HepG2 (cell line): ENCODE measurements at regions not wholly inside any gene's neighbourhood (a gene's known extent, or its start where the extent isn't known, plus 50 kb on each side); places are given as distances from the start of the nearest gene placed in this dataset.

ENCODE experiments used
- ATAC-seq: fragments of 200-7000 bp; cut with Tn5 transposase; 3 replicates; pipeline ENCODE4 v1.9.1; 2020; ENCODE audit warnings: mild to moderate bottlenecking, moderate library complexity
- BruUV-seq: library from RNA; stranded (reverse); fragments of 400-500 nt; replicated peaks from 2 replicates; lab custom pipeline; 2021; lab: Mats Ljungman, UMichigan
- CTCF ChIA-PET: fragments of 300-600 bp; formaldehyde crosslinking; extraction: SDS; loops from one replicate; lab custom pipeline; 2021; ENCODE audit warnings: low total read pairs, inconsistent platforms, low intra/inter-chr PET ratio; lab: Yijun Ruan, JAX
- POLR2A ChIA-PET: fragments of 350-600 bp; sonication (Branson Sonifier 250); formaldehyde crosslinking; loops from one replicate; lab custom pipeline; 2020; ENCODE audit warnings: antibody characterized with exemption, inconsistent platforms; lab: Yijun Ruan, JAX
- DNase-seq: peaks from one replicate; pipeline ENCODE4 v3.0.0-alpha.2; 2015; ENCODE audit warnings: low spot score
- FAIRE-seq: peaks from 3 replicates; lab custom pipeline; 2011; peaks lifted over from hg19 to GRCh38; lab: Jason Lieb, UNC
- H2AFZ ChIP-seq: one replicate; pipeline ENCODE4 v1.6.1; 2011; ENCODE audit warnings: low read length, inconsistent platforms
- H3K27ac ChIP-seq: fragments of 300-600 bp; 3 replicates; pipeline ENCODE4 v1.8.0; 2011; ENCODE audit warnings: mixed run types, mild to moderate bottlenecking, mixed read lengths, low read length, inconsistent platforms; ENCODE audit not compliant: insufficient read depth; ENCODE audit errors: extremely low read length
- H3K27me3 ChIP-seq, 2 experiments: fragments of 200-600 bp in 1 of 2; 2 replicates in 1 of 2; 3 replicates in 1 of 2; pipeline versions ENCODE4 v1.6.0 to v1.8.0; 2011; ENCODE audit warnings: low read length in 2 of 2, mild to moderate bottlenecking in 2 of 2, moderate library complexity in 2 of 2, inconsistent platforms in 1 of 2; ENCODE audit not compliant: insufficient read depth in 2 of 2, control insufficient read depth in 1 of 2
- H3K36me3 ChIP-seq, 2 experiments: fragments of 200-600 bp in 1 of 2; replicated peaks in 1 of 2; 2 replicates in 1 of 2; 3 replicates in 1 of 2; pipeline versions ENCODE4 v1.5.1 to v1.8.0; 2011; ENCODE audit warnings: low read length in 2 of 2, inconsistent platforms in 1 of 2; ENCODE audit not compliant: insufficient read depth in 2 of 2, control insufficient read depth in 1 of 2
- H3K4me1 ChIP-seq: 2 replicates; pipeline ENCODE4 v1.5.1; 2012; ENCODE audit warnings: low read length, inconsistent platforms; ENCODE audit not compliant: insufficient read depth
- H3K4me2 ChIP-seq: 2 replicates; pipeline ENCODE4 v1.6.0; 2011; ENCODE audit warnings: low read depth, low read length, inconsistent platforms
- H3K4me3 ChIP-seq, 3 experiments: fragments of 200-600 bp in 1 of 3; sonication (generic), shearing (Covaris generic) in 1 of 3; replicated peaks in 1 of 3; 2 replicates each; pipeline ENCODE4 v1.5.1; 2011 to 2016; ENCODE audit warnings: low read length in 3 of 3, inconsistent platforms in 2 of 3, low read depth in 2 of 3, mild to moderate bottlenecking in 2 of 3, control low read depth in 1 of 3, mixed read lengths in 1 of 3; ENCODE audit not compliant: insufficient read depth in 1 of 3
- H3K79me2 ChIP-seq: one replicate; pipeline ENCODE4 v1.6.1; 2011; ENCODE audit warnings: low read length, inconsistent platforms; ENCODE audit not compliant: insufficient read depth
- H3K9ac ChIP-seq: 2 replicates; pipeline ENCODE4 v1.6.0; 2011; ENCODE audit warnings: mild to moderate bottlenecking, low read depth, low read length, inconsistent platforms; ENCODE audit not compliant: insufficient read depth
- H3K9me3 ChIP-seq: 2 replicates; pipeline ENCODE4 v1.5.1; 2012; ENCODE audit warnings: mild to moderate bottlenecking, low read length
- H4K20me1 ChIP-seq: 2 replicates; pipeline ENCODE4 v1.6.0; 2011; ENCODE audit warnings: inconsistent platforms, mild to moderate bottlenecking, low read length, moderate library complexity; ENCODE audit not compliant: insufficient read depth
- ATRX ChIP-seq: sonication (generic); formaldehyde crosslinking; IDR thresholded peaks from 2 replicates; pipeline ENCODE4 v1.4.0; 2020; ENCODE audit warnings: missing genetic modification reagents, borderline replicate concordance
- MEIS2 ChIP-seq: sonication (generic); formaldehyde crosslinking; IDR thresholded peaks from 2 replicates; pipeline ENCODE4 v1.9.0; 2021; ENCODE audit warnings: mild to moderate bottlenecking, missing genetic modification reagents
- NFATC3 ChIP-seq: sonication (generic); formaldehyde crosslinking; IDR thresholded peaks from 2 replicates; pipeline ENCODE4 v1.5.1; 2020; ENCODE audit warnings: mild to moderate bottlenecking, missing genetic modification reagents
- SAP130 ChIP-seq: IDR thresholded peaks from 2 replicates; pipeline ENCODE4 v1.6.1; 2016; ENCODE audit warnings: low read depth
- TCF12 ChIP-seq, 2 experiments: fragments of 450-650 bp in 1 of 2; sonication (generic) in 1 of 2; formaldehyde crosslinking in 1 of 2; IDR thresholded peaks; 2 replicates each; pipeline versions ENCODE4 v1.6.1 to v1.8.0; 2017 to 2022; ENCODE audit warnings: antibody characterized with exemption in 1 of 2, mild to moderate bottlenecking in 1 of 2, missing genetic modification reagents in 1 of 2, moderate library complexity in 1 of 2
- ZBTB3 ChIP-seq: sonication (generic); formaldehyde crosslinking; IDR thresholded peaks from 2 replicates; pipeline ENCODE4 v1.4.0; 2020; ENCODE audit warnings: low read depth, mild to moderate bottlenecking, moderate library complexity, missing genetic modification reagents, borderline replicate concordance
- ZNF136 ChIP-seq: sonication (generic); formaldehyde crosslinking; IDR thresholded peaks from 2 replicates; pipeline ENCODE4 v1.8.1; 2022; ENCODE audit warnings: low read depth, mild to moderate bottlenecking, moderate library complexity, missing genetic modification reagents
- ZNF253 ChIP-seq: sonication (generic); formaldehyde crosslinking; IDR thresholded peaks from 2 replicates; pipeline ENCODE4 v1.8.0; 2022; ENCODE audit warnings: mild to moderate bottlenecking, missing genetic modification reagents, borderline replicate concordance
- ZNF7 ChIP-seq: IDR thresholded peaks from 2 replicates; pipeline ENCODE4 v1.6.1; 2016; ENCODE audit warnings: missing biosample characterization, missing genetic modification reagents
- WGBS: methylation state at CpG from one replicate; pipeline ENCODE4 v1.1.6; 2017; ENCODE audit warnings: low lambda C conversion rate; 5-methylcytosine and 5-hydroxymethylcytosine counted together
- in situ Hi-C: cut with HindIII; loops from 2 replicates; pipeline ENCODE4 v1.10.0; 2017; ENCODE audit warnings: low pct_unique_long_range_greater_than_20kb; ENCODE audit not compliant: extremely low pct_ligation_motif_present
- intact Hi-C: fragments of 100-400 bp; cut with micrococcal nuclease; formaldehyde crosslinking; loops from one replicate; pipeline ENCODE4 v1.10.0; 2022; ENCODE audit not compliant: unreplicated experiment
- TF ChIP-seq, protein P1 (sequence below): sonication (generic); formaldehyde crosslinking; IDR thresholded peaks from 2 replicates; pipeline ENCODE4 v1.4.0; 2020; ENCODE audit warnings: missing genetic modification reagents
- TF ChIP-seq, protein P2 (sequence below): fragments of 450-650 bp; IDR thresholded peaks from 2 replicates; pipeline ENCODE4 v1.6.1; 2016

DNA sequence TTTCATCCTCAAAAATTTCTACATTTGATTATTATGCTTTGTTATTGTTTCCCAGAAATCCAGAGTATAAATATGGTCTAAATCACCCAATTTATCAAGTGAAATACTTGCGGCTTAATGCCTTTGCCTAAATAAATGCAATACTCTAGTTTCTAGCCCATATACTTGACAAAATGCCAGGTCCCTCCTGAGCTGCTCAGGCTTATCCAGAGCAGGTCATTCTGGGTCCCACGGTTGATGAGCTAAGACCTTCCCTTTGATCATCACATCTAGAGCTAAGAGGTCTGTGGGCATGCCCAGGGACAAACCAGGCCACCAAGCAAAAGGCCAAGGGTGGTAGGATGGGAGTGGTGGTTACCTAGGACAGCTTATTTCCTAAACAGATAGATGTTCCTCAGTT lies 180.1 kb downstream of the SMIM20 start:
- no peak overlapping the region for H3K9ac ChIP-seq
- no peak for ATAC-seq
- peaks cover 15% of the 10 kb centered on the region; the same call in 1 of the 2 replicates for H3K9me3 ChIP-seq
- POLR2A ChIA-PET: no interaction called here
- no peak overlapping the region for H3K4me2 ChIP-seq
- H3K27ac ChIP-seq: no peak overlapping the region
- intact Hi-C loops (no loop called here), in situ Hi-C loops (no loop called here)
- no peak for FAIRE-seq
- DNase-seq: no peak
- TF ChIP-seq MEIS2 (CRISPR knock-in tag) (no peak), SAP130 (no peak), ZNF7 (no peak), TCF12 (IDR thresholded peaks at IDR 0.05) (no peak), TCF12 (CRISPR knock-in tag; IDR thresholded peaks at IDR 0.05) (no peak), NFATC3 (CRISPR knock-in tag) (no peak), ZNF253 (CRISPR knock-in tag) (no peak), ZNF136 (no peak), ATRX (CRISPR knock-in tag) (no peak), ZBTB3 (CRISPR knock-in tag) (no peak)
- TF ChIP-seq, protein P1, sequence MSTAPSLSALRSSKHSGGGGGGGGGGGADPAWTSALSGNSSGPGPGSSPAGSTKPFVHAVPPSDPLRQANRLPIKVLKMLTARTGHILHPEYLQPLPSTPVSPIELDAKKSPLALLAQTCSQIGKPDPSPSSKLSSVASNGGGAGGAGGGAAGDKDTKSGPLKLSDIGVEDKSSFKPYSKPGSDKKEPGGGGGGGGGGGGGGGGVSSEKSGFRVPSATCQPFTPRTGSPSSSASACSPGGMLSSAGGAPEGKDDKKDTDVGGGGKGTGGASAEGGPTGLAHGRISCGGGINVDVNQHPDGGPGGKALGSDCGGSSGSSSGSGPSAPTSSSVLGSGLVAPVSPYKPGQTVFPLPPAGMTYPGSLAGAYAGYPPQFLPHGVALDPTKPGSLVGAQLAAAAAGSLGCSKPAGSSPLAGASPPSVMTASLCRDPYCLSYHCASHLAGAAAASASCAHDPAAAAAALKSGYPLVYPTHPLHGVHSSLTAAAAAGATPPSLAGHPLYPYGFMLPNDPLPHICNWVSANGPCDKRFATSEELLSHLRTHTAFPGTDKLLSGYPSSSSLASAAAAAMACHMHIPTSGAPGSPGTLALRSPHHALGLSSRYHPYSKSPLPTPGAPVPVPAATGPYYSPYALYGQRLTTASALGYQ: no peak
- TF ChIP-seq, protein P2, sequence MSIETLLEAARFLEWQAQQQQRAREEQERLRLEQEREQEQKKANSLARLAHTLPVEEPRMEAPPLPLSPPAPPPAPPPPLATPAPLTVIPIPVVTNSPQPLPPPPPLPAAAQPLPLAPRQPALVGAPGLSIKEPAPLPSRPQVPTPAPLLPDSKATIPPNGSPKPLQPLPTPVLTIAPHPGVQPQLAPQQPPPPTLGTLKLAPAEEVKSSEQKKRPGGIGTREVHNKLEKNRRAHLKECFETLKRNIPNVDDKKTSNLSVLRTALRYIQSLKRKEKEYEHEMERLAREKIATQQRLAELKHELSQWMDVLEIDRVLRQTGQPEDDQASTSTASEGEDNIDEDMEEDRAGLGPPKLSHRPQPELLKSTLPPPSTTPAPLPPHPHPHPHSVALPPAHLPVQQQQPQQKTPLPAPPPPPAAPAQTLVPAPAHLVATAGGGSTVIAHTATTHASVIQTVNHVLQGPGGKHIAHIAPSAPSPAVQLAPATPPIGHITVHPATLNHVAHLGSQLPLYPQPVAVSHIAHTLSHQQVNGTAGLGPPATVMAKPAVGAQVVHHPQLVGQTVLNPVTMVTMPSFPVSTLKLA: no peak
- H3K79me2 ChIP-seq: no peaks in the 10 kb centered on the region
- CTCF ChIA-PET: no interaction called here
- H2AFZ ChIP-seq: no peak overlapping the region
- WGBS: 18% methylated on average over 2 of the region's 2 CpGs
- H4K20me1 ChIP-seq: no peaks in the 10 kb centered on the region
- H3K27me3 ChIP-seq: no peaks in the 10 kb centered on the region
- BruUV-seq: no TSS peak
- no peaks in the 10 kb centered on the region for H3K4me1 ChIP-seq
- no peaks in the 10 kb centered on the region for H3K36me3 ChIP-seq
- H3K4me3 ChIP-seq: no peak overlapping the region
